OCI-LY1 (cell line): ENCODE measurements at regions not wholly inside any gene's neighbourhood (a gene's known extent, or its start where the extent isn't known, plus 50 kb on each side); places are given as distances from the start of the nearest gene placed in this dataset.

Source experiments
- CTCF ChIP-seq: fragments of 200-600 bp; sonication (generic), shearing (Covaris generic); IDR thresholded peaks from 2 replicates; pipeline ENCODE4 v1.5.1; 2017; ENCODE audit warnings: mild to moderate bottlenecking, antibody characterized with exemption, low read length, moderate library complexity, mixed read lengths
- EZH2 ChIP-seq: fragments of 200-600 bp; sonication (generic), shearing (Covaris generic); IDR thresholded peaks from 2 replicates; pipeline ENCODE4 v1.8.0; 2017; ENCODE audit warnings: borderline replicate concordance, mixed run types, mild to moderate bottlenecking, antibody characterized with exemption, low read length, moderate library complexity, mixed read lengths

DNA sequence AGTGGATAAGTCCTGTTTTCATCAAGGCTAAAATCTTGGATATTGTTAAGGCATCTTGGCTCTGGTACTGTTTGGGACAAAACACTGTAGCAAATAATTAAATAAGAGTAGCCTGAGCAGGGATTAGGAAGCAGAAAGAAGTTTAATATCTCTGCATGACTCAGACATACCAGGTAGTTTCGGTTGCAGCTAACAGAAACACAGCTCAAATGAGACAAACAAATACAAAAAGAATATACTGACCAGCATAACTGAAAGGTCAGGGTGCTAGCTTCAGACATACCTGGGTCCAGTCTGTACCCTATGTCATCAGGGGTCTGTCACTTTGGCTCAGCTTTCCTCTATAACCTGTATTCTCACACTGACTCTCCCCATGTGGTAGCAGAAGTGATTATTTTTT is 156.4 kb upstream of the MAP3K1 start:
- TF ChIP-seq CTCF (no peak), EZH2 (no peak)
